ENCODE measurements at regions not wholly inside any gene's neighbourhood (a gene's known extent, or its start where the extent isn't known, plus 50 kb on each side); places are given as distances from the start of the nearest gene placed in this dataset.

- H3K9ac ChIP-seq (ENCODE audit: low read depth in 1 of 2, low read length in 2 of 2): no peak overlapping the region
- no peaks in the 10 kb centered on the region for H3K36me3 ChIP-seq (ENCODE audit: control insufficient read depth in 4 of 4, insufficient read depth in 3 of 4, low read depth in 1 of 4, low read length in 3 of 4)
- no peaks in the 10 kb centered on the region for H3K4me1 ChIP-seq (ENCODE audit: control insufficient read depth in 4 of 4, insufficient read depth in 4 of 4, low read length in 3 of 4)
- TF ChIP-seq EGR1 (IDR thresholded peaks at IDR 0.05; ENCODE audit: low read depth in 2 of 2): no peak
- no peak for TF ChIP-seq SP1 (IDR thresholded peaks at IDR 0.05)
- TF ChIP-seq FOXA2 (IDR thresholded peaks at IDR 0.05): no peak
- H3K9me3 ChIP-seq (ENCODE audit: control insufficient read depth in 4 of 4, low read length in 3 of 4): peaks cover 0 to 8% (median 3%) of the 10 kb centered on the region in 4 donors
- H3K27me3 ChIP-seq (ENCODE audit: control insufficient read depth in 4 of 4, insufficient read depth in 4 of 4, low read length in 3 of 4): no peaks in the 10 kb centered on the region
- H3K27ac ChIP-seq (ENCODE audit: low read depth in 1 of 2, low read length in 2 of 2): no peak overlapping the region
- no peak for DNase-seq (ENCODE audit: low spot score)
- WGBS: 77% methylated on average over 7 of the region's 7 CpGs
- no peak overlapping the region for H3K4me3 ChIP-seq (ENCODE audit: low read depth in 1 of 3, low read length in 3 of 3)
Observed at GRCh38 chr2:117714745-117715417, 99.6 kb upstream of the DDX18 start.

- Histone ChIP-seq H3K4me1 (ENCODE audit: control insufficient read depth in 4 of 4, insufficient read depth in 4 of 4, low read length in 3 of 4) (no peaks in the 10 kb centered on the region), H3K9me3 (ENCODE audit: control insufficient read depth in 4 of 4, low read length in 3 of 4) (peaks cover 0 to 8% (median 3%) of the 10 kb centered on the region in 4 donors), H3K36me3 (ENCODE audit: control insufficient read depth in 4 of 4, insufficient read depth in 3 of 4, low read depth in 1 of 4, low read length in 3 of 4) (no peaks in the 10 kb centered on the region), H3K9ac (ENCODE audit: low read depth in 1 of 2, low read length in 2 of 2) (no peak overlapping the region), H3K4me3 (ENCODE audit: low read depth in 1 of 3, low read length in 3 of 3) (no peak overlapping the region), H3K27ac (ENCODE audit: low read depth in 1 of 2, low read length in 2 of 2) (no peak overlapping the region), H3K27me3 (ENCODE audit: control insufficient read depth in 4 of 4, insufficient read depth in 4 of 4, low read length in 3 of 4) (no peaks in the 10 kb centered on the region)
- no peak for TF ChIP-seq SP1 (IDR thresholded peaks at IDR 0.05)
- TF ChIP-seq REST (IDR thresholded peaks at IDR 0.05): no peak
- no peak for TF ChIP-seq FOXA1 (IDR thresholded peaks at IDR 0.05)
- no peak for TF ChIP-seq HNF4G (IDR thresholded peaks at IDR 0.05)
- no peak for TF ChIP-seq JUND (IDR thresholded peaks at IDR 0.05)
- TF ChIP-seq ATF3 (IDR thresholded peaks at IDR 0.05): no peak
- TF ChIP-seq MAX (IDR thresholded peaks at IDR 0.05): no peak
- TF ChIP-seq NR2F2 (IDR thresholded peaks at IDR 0.05): no peak
- TF ChIP-seq RXRA (IDR thresholded peaks at IDR 0.05): no peak
- TF ChIP-seq TAF1 (conservative IDR thresholded peaks at IDR 0.05): no peak
- no peak for TF ChIP-seq HNF4A (conservative IDR thresholded peaks at IDR 0.05)
- TF ChIP-seq ZBTB33 (IDR thresholded peaks at IDR 0.05): no peak
- no peak for TF ChIP-seq YY1 (IDR thresholded peaks at IDR 0.05)
- TF ChIP-seq FOXA2 (IDR thresholded peaks at IDR 0.05): no peak
- no peak for TF ChIP-seq GABPA (IDR thresholded peaks at IDR 0.05 in 1 of 2, conservative IDR thresholded peaks at IDR 0.05 in 1 of 2)
- no peak for TF ChIP-seq CTCF (IDR thresholded peaks at IDR 0.05; ENCODE audit: low read depth, low read length, missing input control)
- no peak for TF ChIP-seq EGR1 (IDR thresholded peaks at IDR 0.05; ENCODE audit: low read depth in 2 of 2)
- no peak for TF ChIP-seq RAD21 (IDR thresholded peaks at IDR 0.05)
- WGBS: 73% methylated on average over 3 of the region's 3 CpGs
- no peak for DNase-seq (ENCODE audit: low spot score)
Observed at GRCh38 chr2:117716505-117716904, 98.0 kb upstream of the DDX18 start.

All from liver (tissue), 8 donors.